ENCODE measurements at regions not wholly inside any gene's neighbourhood (a gene's known extent, or its start where the extent isn't known, plus 50 kb on each side); places are given as distances from the start of the nearest gene placed in this dataset.

- Histone ChIP-seq H3K27me3 (ENCODE audit: insufficient read depth, low read length) (no peaks in the 10 kb centered on the region), H3K4me2 (ENCODE audit: low read length) (no peak overlapping the region)
- no CpG with 5 or more reads among the region's 2 CpGs for WGBS (ENCODE audit: extremely low coverage, insufficient coverage, insufficient read length)
Observed at GRCh38 chr3:23698652-23699313, 107.0 kb upstream of the UBE2E1 start.

GRCh38 chr3:23700616-23701015 is 105.1 kb upstream of the UBE2E1 start:
- H3K18ac ChIP-seq (ENCODE audit: low read length) = no peak overlapping the region
- H2AK5ac ChIP-seq (ENCODE audit: low read length) = no peak overlapping the region
- no peak overlapping the region for H4K91ac ChIP-seq (ENCODE audit: low read depth, low read length)
- no peak overlapping the region for H3K4ac ChIP-seq (ENCODE audit: low read depth, low read length)
- H3K9ac ChIP-seq (ENCODE audit: low read length) = no peak overlapping the region
- WGBS (ENCODE audit: extremely low coverage, insufficient coverage, insufficient read length) = no CpG with 5 or more reads among the region's 4 CpGs
- no peak overlapping the region for H3K4me2 ChIP-seq (ENCODE audit: low read length)
- H2BK12ac ChIP-seq (ENCODE audit: low read length) = no peak overlapping the region
- H2AFZ ChIP-seq (ENCODE audit: insufficient read depth, low read length, poor library complexity) = no peak overlapping the region
- no peak overlapping the region for H3K14ac ChIP-seq (ENCODE audit: low read length)
- H3K79me1 ChIP-seq (ENCODE audit: low read length) = no peaks in the 10 kb centered on the region
- no peak overlapping the region for H3K27ac ChIP-seq (ENCODE audit: low read depth, low read length)
- no peak overlapping the region for H4K8ac ChIP-seq (ENCODE audit: low read depth, low read length)
- H4K12ac ChIP-seq (ENCODE audit: low read depth, low read length) = no peak overlapping the region
- peaks cover 2% of the 10 kb centered on the region for H3K9me3 ChIP-seq (ENCODE audit: insufficient read depth, low read depth, low read length)
- H3K27me3 ChIP-seq (ENCODE audit: insufficient read depth, low read length) = no peaks in the 10 kb centered on the region
- DNase-seq = no peak
- H3K79me2 ChIP-seq (ENCODE audit: control insufficient read depth, insufficient read depth, low read length, poor library complexity) = no peaks in the 10 kb centered on the region
- H2BK120ac ChIP-seq (ENCODE audit: insufficient read depth, low read length, poor library complexity) = no peak overlapping the region
- H3K4me1 ChIP-seq (ENCODE audit: control insufficient read depth in 1 of 2, insufficient read depth in 2 of 2, low read length in 2 of 2) = peaks cover 8% of the 10 kb centered on the region in 2 experiments
- no peak overlapping the region for H3K23ac ChIP-seq (ENCODE audit: low read length)
- no peaks in the 10 kb centered on the region for H3K36me3 ChIP-seq (ENCODE audit: control insufficient read depth in 1 of 2, insufficient read depth in 2 of 2, low read length in 2 of 2)
- H3K4me3 ChIP-seq (ENCODE audit: low read depth, low read length) = no peak overlapping the region
- no peak overlapping the region for H2BK5ac ChIP-seq (ENCODE audit: low read depth, low read length, poor library complexity)

More at GRCh38 chr3:23698652-23699313, 107.0 kb upstream of the UBE2E1 start:
- H2AFZ ChIP-seq (ENCODE audit: insufficient read depth, low read length, poor library complexity) = no peak overlapping the region
- no peak overlapping the region for H4K91ac ChIP-seq (ENCODE audit: low read depth, low read length)
- H3K9me3 ChIP-seq (ENCODE audit: insufficient read depth, low read depth, low read length) = peaks cover 2% of the 10 kb centered on the region
- H2BK5ac ChIP-seq (ENCODE audit: low read depth, low read length, poor library complexity) = no peak overlapping the region
- H3K9ac ChIP-seq (ENCODE audit: low read length) = no peak overlapping the region
- no peak overlapping the region for H3K4me3 ChIP-seq (ENCODE audit: low read depth, low read length)
- no peak overlapping the region for H2BK12ac ChIP-seq (ENCODE audit: low read length)
- no peak overlapping the region for H2BK120ac ChIP-seq (ENCODE audit: insufficient read depth, low read length, poor library complexity)
- no peak overlapping the region for H4K12ac ChIP-seq (ENCODE audit: low read depth, low read length)
- no peak overlapping the region for H3K18ac ChIP-seq (ENCODE audit: low read length)
- no peak overlapping the region for H3K23ac ChIP-seq (ENCODE audit: low read length)
- H3K4ac ChIP-seq (ENCODE audit: low read depth, low read length) = no peak overlapping the region
- no peak overlapping the region for H3K14ac ChIP-seq (ENCODE audit: low read length)
- H2AK5ac ChIP-seq (ENCODE audit: low read length) = no peak overlapping the region
- H3K4me1 ChIP-seq (ENCODE audit: control insufficient read depth in 1 of 2, insufficient read depth in 2 of 2, low read length in 2 of 2) = peaks cover 8% of the 10 kb centered on the region in 2 experiments
- no peak overlapping the region for H4K8ac ChIP-seq (ENCODE audit: low read depth, low read length)
- no peaks in the 10 kb centered on the region for H3K36me3 ChIP-seq (ENCODE audit: control insufficient read depth in 1 of 2, insufficient read depth in 2 of 2, low read length in 2 of 2)
- no peaks in the 10 kb centered on the region for H3K79me1 ChIP-seq (ENCODE audit: low read length)
- DNase-seq = peak; percentile 24 to 81
- H3K27ac ChIP-seq (ENCODE audit: low read depth, low read length) = no peak overlapping the region
- H3K79me2 ChIP-seq (ENCODE audit: control insufficient read depth, insufficient read depth, low read length, poor library complexity) = no peaks in the 10 kb centered on the region

GRCh38 chr3:23701716-23702597 is 103.8 kb upstream of the UBE2E1 start:
- WGBS (ENCODE audit: extremely low coverage, insufficient coverage, insufficient read length) = no CpG with 5 or more reads among the region's 9 CpGs
- H3K79me1 ChIP-seq (ENCODE audit: low read length) = no peaks in the 10 kb centered on the region

GRCh38 chr3:23704298-23704697 is 101.5 kb upstream of the UBE2E1 start:
- no CpG with 5 or more reads among the region's 5 CpGs for WGBS (ENCODE audit: extremely low coverage, insufficient coverage, insufficient read length)
- Histone ChIP-seq H4K12ac (ENCODE audit: low read depth, low read length) (no peak overlapping the region), H2AFZ (ENCODE audit: insufficient read depth, low read length, poor library complexity) (no peak overlapping the region)

More at GRCh38 chr3:23701716-23702597, 103.8 kb upstream of the UBE2E1 start:
- Histone ChIP-seq H4K12ac (ENCODE audit: low read depth, low read length) (no peak overlapping the region), H3K79me2 (ENCODE audit: control insufficient read depth, insufficient read depth, low read length, poor library complexity) (no peaks in the 10 kb centered on the region), H3K36me3 (ENCODE audit: control insufficient read depth in 1 of 2, insufficient read depth in 2 of 2, low read length in 2 of 2) (no peaks in the 10 kb centered on the region), H3K4me3 (ENCODE audit: low read depth, low read length) (no peak overlapping the region), H2BK5ac (ENCODE audit: low read depth, low read length, poor library complexity) (no peak overlapping the region), H3K9ac (ENCODE audit: low read length) (no peak overlapping the region), H4K8ac (ENCODE audit: low read depth, low read length) (no peak overlapping the region), H3K18ac (ENCODE audit: low read length) (no peak overlapping the region), H3K27me3 (ENCODE audit: insufficient read depth, low read length) (no peaks in the 10 kb centered on the region), H3K27ac (ENCODE audit: low read depth, low read length) (no peak overlapping the region), H2BK12ac (ENCODE audit: low read length) (no peak overlapping the region), H2BK120ac (ENCODE audit: insufficient read depth, low read length, poor library complexity) (no peak overlapping the region), H3K9me3 (ENCODE audit: insufficient read depth, low read depth, low read length) (no peaks in the 10 kb centered on the region), H3K4me2 (ENCODE audit: low read length) (no peak overlapping the region), H2AFZ (ENCODE audit: insufficient read depth, low read length, poor library complexity) (no peak overlapping the region), H3K23ac (ENCODE audit: low read length) (no peak overlapping the region), H3K4ac (ENCODE audit: low read depth, low read length) (no peak overlapping the region), H4K91ac (ENCODE audit: low read depth, low read length) (no peak overlapping the region), H3K14ac (ENCODE audit: low read length) (no peak overlapping the region), H2AK5ac (ENCODE audit: low read length) (no peak overlapping the region), H3K4me1 (ENCODE audit: control insufficient read depth in 1 of 2, insufficient read depth in 2 of 2, low read length in 2 of 2) (peaks cover 8% of the 10 kb centered on the region in 2 experiments)
- peak; percentile 29 to 47 for DNase-seq

More at GRCh38 chr3:23704298-23704697, 101.5 kb upstream of the UBE2E1 start:
- Histone ChIP-seq H3K4me3 (ENCODE audit: low read depth, low read length) (no peak overlapping the region), H3K9ac (ENCODE audit: low read length) (no peak overlapping the region), H3K79me1 (ENCODE audit: low read length) (no peaks in the 10 kb centered on the region), H3K4me1 (ENCODE audit: control insufficient read depth in 1 of 2, insufficient read depth in 2 of 2, low read length in 2 of 2) (peaks cover 8% of the 10 kb centered on the region in 2 experiments), H3K4ac (ENCODE audit: low read depth, low read length) (no peak overlapping the region), H2BK5ac (ENCODE audit: low read depth, low read length, poor library complexity) (no peak overlapping the region), H2AK5ac (ENCODE audit: low read length) (no peak overlapping the region), H3K9me3 (ENCODE audit: insufficient read depth, low read depth, low read length) (no peaks in the 10 kb centered on the region), H4K8ac (ENCODE audit: low read depth, low read length) (no peak overlapping the region), H3K4me2 (ENCODE audit: low read length) (no peak overlapping the region), H4K91ac (ENCODE audit: low read depth, low read length) (no peak overlapping the region), H3K79me2 (ENCODE audit: control insufficient read depth, insufficient read depth, low read length, poor library complexity) (no peaks in the 10 kb centered on the region), H2BK12ac (ENCODE audit: low read length) (no peak overlapping the region), H3K18ac (ENCODE audit: low read length) (no peak overlapping the region), H3K23ac (ENCODE audit: low read length) (no peak overlapping the region), H3K27me3 (ENCODE audit: insufficient read depth, low read length) (no peaks in the 10 kb centered on the region), H3K14ac (ENCODE audit: low read length) (no peak overlapping the region), H3K27ac (ENCODE audit: low read depth, low read length) (no peak overlapping the region), H3K36me3 (ENCODE audit: control insufficient read depth in 1 of 2, insufficient read depth in 2 of 2, low read length in 2 of 2) (no peaks in the 10 kb centered on the region), H2BK120ac (ENCODE audit: insufficient read depth, low read length, poor library complexity) (no peak overlapping the region)
- peak in 1 of 2 donors; percentile 43 for DNase-seq

All from trophoblast cell (in vitro differentiated cells and primary cell).